HG02623 (cell line): ENCODE measurements at regions not wholly inside any gene's neighbourhood (a gene's known extent, or its start where the extent isn't known, plus 50 kb on each side); places are given as distances from the start of the nearest gene placed in this dataset.
"Not testable (repeated sequence)": the region's sequence is repeated elsewhere in the genome, so short reads cannot be mapped to it uniquely, and the experiment has no call there.

ENCODE experiments used
- ATAC-seq: cut with Tn5 transposase; IDR thresholded peaks from one replicate; pipeline ENCODE4 v1.9.1; 2021; ENCODE audit warnings: moderate library complexity; ENCODE audit not compliant: unreplicated experiment

DNA sequence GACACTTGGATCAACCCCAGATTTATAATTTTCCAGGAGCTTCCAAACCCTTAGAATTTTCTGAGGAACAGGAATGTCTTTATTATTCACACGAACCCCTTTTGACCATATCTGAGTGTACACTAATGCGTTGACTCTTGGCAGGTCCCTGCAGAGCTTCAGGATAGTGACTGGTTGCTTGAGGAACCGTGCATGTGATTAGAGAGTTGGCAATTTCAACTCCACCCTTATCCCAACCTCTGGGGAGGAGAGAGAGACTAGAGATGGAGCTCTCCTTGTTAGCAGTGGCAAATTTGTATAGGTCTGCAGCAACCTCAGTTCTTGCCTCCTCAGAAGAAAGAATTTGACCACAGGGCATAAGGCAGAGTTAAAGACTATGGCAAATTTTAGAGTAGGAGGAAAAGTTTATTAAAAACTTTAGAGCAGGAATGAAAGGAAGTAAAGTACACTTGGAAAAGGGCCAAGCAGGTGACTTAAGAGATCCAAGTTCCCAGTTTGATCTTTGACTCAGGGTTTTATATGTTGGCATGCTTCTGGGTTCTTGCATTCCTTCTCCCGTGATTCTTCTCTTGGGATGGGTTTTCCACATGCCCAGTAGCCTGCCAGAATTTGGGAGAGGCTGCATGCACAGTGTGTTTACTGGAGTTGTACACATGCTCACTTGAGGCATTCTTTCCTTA is 93.8 kb upstream of the ETV3 start:
- no peak for ATAC-seq

- ATAC-seq = no peak
These were observed 92.3 kb upstream of the ETV3 start for GRCh38 chr1:157230500-157230899.

DNA sequence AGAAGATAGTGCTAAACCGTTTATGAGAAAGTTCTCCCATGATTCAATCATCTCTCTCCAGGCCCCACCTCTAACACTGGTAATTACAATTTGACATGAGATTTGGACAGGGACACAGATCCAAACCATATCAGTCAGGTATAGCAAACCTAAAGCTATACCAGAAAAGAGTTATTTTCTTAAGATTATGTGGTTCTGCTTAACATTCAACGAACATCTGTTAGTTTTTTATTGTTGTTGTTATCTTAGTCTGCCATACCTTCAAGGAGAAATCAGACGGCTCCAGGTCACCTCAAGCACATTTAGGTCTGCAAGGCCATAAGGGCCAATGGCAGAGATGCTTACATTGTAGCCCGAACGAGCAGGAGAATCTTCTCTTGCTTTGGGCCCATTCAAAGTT is 89.5 kb upstream of the ETV3 start:
- ATAC-seq = no peak

DNA sequence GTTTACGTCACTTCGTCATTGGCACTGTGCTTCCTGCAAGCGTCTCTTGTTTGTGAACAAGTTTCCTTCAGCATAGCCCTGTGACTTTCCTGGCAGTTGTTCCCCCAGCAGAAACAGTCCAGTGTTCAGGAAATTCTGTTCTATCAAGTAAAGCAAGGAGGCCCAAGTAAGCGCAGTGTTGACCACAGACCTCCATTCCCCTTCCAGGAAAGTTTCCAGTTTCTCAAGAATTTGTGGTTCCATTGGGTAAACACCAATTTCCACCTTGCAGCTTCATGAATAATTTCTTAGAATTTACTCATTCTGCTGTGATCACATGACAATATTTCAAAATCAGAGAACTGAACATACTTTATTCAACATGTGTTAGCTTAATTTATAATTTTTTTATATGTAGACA is 88.5 kb upstream of the ETV3 start:
- no peak for ATAC-seq

GRCh38 chr1:157219600-157219999 is 81.4 kb upstream of the ETV3 start:
- no peak for ATAC-seq

DNA sequence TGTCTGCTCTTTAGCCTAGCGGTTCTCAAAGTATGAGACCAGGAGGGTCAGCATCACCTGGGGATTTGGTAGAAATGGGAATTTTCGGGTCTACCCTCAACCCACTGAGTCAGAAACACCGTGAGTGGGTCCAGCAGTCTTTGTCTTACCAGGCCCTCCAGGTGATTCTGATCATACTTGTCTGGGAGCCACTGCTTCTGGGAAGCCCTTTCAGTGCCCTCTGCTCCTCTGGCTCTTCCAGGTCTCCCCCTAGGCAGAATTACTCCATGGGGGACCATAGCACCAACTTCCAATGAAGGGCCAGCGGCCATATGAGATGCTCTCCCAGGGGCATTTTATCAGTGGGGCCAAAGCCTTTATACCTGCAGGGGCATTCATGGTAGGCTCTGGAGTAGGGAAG is 81.0 kb upstream of the ETV3 start:
- no peak for ATAC-seq

- ATAC-seq = no peak
These were observed 80.5 kb upstream of the ETV3 start for GRCh38 chr1:157218671-157219070.

- no peak for ATAC-seq
These were observed 79.3 kb upstream of the ETV3 start for GRCh38 chr1:157217486-157217885.

- ATAC-seq = no peak
These were observed 75.6 kb upstream of the ETV3 start for GRCh38 chr1:157213836-157214235.

- no peak for ATAC-seq
These were observed 71.3 kb upstream of the ETV3 start for GRCh38 chr1:157209514-157209913.

DNA sequence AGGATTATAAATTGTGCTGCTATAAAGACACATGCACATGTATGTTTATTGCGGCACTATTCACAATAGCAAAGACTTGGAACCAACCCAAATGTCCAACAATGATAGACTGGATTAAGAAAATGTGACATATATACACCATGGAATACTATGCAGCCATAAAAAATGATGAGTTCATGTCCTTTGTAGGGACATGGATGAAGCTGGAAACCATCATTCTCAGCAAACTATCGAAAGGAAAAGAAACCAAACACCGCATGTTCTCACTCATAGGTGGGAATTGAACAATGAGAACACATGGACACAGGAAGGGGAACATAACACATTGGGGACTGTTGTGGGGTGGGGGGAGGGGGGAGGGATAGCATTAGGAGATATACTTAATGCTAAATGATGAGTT is 67.8 kb upstream of the ETV3 start:
- not testable (repeated sequence) for ATAC-seq

DNA sequence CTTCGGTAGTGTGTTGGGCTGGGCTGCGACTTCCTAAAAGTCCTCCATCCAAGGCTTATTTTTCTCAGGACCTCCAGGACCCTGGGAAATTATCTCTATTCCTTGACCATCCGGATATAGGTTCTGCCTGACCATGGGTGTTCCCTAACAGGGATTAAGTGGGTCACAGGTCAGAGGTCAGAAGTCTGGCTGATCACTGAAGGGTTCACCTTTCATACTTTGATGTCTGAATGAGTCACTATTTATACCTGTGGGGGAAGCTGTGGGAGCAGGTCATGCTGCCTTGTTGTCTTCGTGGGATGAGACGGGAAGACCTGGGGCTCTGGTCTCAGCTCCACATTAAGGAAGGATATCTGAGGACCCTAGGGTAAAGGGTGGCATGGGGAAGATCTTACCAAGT is 65.0 kb upstream of the ETV3 start:
- ATAC-seq = no peak

GRCh38 chr1:157202331-157202730 is 64.1 kb upstream of the ETV3 start:
- no peak for ATAC-seq

DNA sequence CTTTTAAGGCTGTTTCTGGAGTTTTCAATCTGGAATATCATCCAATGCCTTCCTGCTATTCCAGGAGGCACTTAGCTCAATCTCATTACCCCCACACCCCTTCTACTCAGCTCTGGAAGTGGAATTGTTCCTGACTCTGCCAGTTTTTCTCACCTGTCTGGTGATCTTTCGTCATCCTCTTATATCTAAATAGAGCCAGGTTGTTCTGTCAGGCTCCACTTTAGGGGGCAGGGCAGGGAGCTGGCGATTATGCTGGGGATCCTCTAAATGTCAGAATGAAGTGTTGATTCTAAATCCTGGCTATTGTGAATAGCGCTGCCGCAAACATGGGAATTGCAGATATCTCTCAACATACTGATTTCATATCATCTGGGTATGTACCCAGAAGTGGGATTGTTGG is 63.6 kb upstream of the ETV3 start:
- no peak for ATAC-seq

- ATAC-seq = no peak
These were observed 62.3 kb upstream of the ETV3 start for GRCh38 chr1:157200451-157200850.

DNA sequence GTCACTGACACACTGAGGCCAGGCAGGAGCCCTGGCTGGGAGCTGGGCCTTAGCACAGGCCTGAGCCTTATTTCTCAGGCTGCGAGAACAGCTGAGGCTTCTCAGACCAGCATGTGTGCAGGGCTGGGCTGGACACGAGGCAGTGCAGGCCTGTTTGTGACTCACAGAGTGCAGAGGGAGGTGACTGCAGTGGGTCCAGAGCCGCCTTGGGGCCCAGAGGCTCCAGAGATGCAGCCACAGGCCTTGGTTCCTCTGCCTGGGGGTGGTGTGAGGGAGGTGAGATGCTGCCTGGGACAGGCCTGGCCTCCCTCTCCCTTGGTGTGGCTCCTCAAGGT is 61.2 kb upstream of the ETV3 start:
- ATAC-seq = no peak

GRCh38 chr1:157198619-157199420 is 60.6 kb upstream of the ETV3 start:
- ATAC-seq = no peak

GRCh38 chr1:157197906-157198435 is 59.8 kb upstream of the ETV3 start:
- no peak for ATAC-seq

GRCh38 chr1:157196670-157197456 is 58.7 kb upstream of the ETV3 start:
- not testable (repeated sequence) for ATAC-seq

- ATAC-seq = no peak
These were observed 58.0 kb upstream of the ETV3 start for GRCh38 chr1:157196245-157196543.

DNA sequence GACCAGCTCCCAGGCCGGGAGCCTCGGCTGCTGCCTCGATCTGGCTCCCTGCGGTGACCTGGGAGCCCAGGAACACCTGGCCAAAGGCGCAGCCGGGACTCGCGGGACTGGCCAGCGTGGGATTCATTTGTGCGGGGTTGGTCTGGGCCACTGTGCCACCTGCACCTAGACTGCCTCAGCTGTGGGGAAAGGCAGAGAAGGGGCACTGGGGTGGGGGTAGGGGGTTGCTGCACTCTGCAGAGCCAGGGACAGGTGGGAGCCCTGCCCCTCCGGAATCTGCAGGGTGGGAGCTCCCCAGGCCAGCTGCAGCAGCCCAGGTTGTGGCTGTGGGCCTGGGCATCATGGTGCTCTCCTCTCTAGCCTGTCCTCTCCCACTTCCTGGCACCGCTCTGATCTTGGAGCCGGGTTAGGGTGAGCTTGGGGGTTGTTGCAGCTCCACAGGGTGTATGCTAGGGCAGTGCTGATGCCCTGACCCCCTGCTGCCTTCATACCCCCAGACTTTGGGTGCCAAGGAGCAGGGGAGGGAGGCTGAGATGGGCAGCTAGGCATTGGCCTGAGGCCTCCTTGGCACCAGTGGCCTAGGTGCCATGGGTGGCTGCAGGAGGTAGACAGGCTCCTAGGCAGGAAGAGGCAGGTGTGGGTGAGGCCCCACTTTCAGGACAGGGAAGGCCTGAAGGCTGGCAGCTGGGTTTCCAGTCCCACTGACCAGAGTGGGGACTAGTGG is 57.5 kb upstream of the ETV3 start:
- ATAC-seq = no peak
